Mammary epithelial cell (primary cell): ENCODE measurements at regions not wholly inside any gene's neighbourhood (a gene's known extent, or its start where the extent isn't known, plus 50 kb on each side); places are given as distances from the start of the nearest gene placed in this dataset.

ENCODE experiments used
- EZH2 ChIP-seq: IDR thresholded peaks from 2 replicates; pipeline ENCODE4 v1.6.1; 2012; ENCODE audit warnings: low read length, inconsistent platforms, borderline replicate concordance
- TF ChIP-seq, protein P1 (sequence below), 2 donors: IDR thresholded peaks in 1 of 2; conservative IDR thresholded peaks in 1 of 2; 2 replicates each; pipeline ENCODE4 v1.5.1; 2011 to 2012; ENCODE audit warnings: inconsistent platforms in 2 of 2, low read length in 2 of 2, mild to moderate bottlenecking in 2 of 2, control low read depth in 1 of 2, low read depth in 1 of 2; ENCODE audit not compliant: insufficient read depth in 1 of 2; ENCODE audit errors: extremely low read depth in 1 of 2

DNA sequence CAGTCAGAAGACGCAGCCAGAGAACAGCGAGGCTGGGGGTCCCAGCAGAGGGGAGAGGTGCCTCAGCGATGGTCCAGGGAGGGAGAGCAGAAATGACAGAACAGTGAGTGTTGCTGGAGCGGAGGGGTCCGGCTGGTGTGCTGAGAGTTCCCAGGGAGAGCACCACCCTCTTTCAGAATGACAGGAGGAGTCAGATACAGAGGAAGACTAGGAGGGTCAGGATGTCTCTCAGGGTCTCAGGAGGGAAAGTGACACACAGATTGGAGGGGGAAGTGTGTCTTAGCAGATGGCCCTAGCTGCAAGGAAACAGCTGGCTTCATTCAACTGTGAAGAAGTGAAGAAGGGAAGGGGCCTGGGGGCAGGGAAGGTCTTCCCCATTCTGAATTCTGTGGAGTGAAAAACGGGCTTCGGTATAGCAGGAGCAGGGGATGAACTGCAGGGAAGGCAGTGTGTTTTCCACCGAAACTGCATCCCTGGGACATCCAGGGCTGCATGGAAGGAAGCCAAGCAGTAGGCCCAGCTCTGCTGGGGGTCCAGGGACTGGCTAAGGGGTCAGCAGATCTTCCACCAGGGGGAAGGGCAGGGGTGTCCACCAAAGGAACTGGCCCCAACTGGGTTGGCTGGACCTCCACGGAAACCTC lies 90.0 kb upstream of the OTOS start:
- TF ChIP-seq, protein P1, sequence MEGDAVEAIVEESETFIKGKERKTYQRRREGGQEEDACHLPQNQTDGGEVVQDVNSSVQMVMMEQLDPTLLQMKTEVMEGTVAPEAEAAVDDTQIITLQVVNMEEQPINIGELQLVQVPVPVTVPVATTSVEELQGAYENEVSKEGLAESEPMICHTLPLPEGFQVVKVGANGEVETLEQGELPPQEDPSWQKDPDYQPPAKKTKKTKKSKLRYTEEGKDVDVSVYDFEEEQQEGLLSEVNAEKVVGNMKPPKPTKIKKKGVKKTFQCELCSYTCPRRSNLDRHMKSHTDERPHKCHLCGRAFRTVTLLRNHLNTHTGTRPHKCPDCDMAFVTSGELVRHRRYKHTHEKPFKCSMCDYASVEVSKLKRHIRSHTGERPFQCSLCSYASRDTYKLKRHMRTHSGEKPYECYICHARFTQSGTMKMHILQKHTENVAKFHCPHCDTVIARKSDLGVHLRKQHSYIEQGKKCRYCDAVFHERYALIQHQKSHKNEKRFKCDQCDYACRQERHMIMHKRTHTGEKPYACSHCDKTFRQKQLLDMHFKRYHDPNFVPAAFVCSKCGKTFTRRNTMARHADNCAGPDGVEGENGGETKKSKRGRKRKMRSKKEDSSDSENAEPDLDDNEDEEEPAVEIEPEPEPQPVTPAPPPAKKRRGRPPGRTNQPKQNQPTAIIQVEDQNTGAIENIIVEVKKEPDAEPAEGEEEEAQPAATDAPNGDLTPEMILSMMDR (conservative IDR thresholded peaks at IDR 0.05 in 1 of 2, IDR thresholded peaks at IDR 0.05 in 1 of 2; ENCODE audit: extremely low read depth in 1 of 2, insufficient read depth in 1 of 2, low read depth in 1 of 2, low read length in 2 of 2), result no peak
- no peak for TF ChIP-seq EZH2
